Ammon's horn (tissue), 1 donor: ENCODE measurements at regions not wholly inside any gene's neighbourhood (a gene's known extent, or its start where the extent isn't known, plus 50 kb on each side); places are given as distances from the start of the nearest gene placed in this dataset.

Experiments
- DNase-seq: peaks from one replicate; pipeline ENCODE4 v3.0.0-alpha.2; 2016; ENCODE audit warnings: low spot score

DNA sequence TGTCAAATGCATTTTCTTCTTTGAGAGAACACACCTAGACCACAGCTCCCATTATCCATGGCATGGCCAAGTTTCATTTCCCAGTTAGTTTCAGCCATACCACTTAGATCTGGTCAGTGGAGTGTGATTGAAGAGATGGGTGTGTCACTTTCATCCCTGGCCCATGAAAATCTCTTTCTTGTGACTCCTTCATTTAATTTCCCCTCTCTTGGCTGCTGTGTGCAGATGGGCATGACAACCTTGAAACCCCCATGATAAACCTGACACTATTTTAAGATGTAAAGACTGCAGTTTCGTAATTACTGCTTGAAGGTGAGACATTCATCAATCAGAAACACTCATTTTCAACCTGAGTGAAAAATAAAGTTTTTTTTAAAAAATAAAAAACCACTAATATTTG is 284.9 kb downstream of the IL15 start:
- DNase-seq, result no peak

GRCh38 chr4:141922236-141922635 is 285.9 kb downstream of the IL15 start:
- DNase-seq, result no peak

- no peak for DNase-seq
Observed at GRCh38 chr4:141926406-141926805, 290.0 kb downstream of the IL15 start.

- no peak for DNase-seq
Observed at GRCh38 chr4:141932490-141932889, 296.1 kb downstream of the IL15 start.

DNA sequence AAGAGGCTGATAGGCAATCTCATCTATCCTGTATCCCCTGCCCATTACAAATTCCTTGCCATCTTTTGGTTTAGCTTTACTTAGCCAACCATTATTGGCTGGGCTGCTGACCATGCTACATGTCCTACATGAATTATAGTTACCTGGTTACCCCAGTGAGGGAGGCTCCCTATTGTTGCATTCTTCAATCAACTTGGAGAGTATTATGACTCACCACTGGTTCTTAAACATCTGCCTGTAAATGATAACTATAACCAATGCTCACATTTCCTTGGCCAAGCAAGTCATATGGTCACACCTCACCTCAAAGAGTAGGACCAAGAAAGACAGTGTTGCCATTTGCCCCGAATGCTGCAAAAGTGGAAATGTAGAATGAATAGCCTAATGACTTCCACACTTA is 297.6 kb downstream of the IL15 start:
- no peak for DNase-seq

DNA sequence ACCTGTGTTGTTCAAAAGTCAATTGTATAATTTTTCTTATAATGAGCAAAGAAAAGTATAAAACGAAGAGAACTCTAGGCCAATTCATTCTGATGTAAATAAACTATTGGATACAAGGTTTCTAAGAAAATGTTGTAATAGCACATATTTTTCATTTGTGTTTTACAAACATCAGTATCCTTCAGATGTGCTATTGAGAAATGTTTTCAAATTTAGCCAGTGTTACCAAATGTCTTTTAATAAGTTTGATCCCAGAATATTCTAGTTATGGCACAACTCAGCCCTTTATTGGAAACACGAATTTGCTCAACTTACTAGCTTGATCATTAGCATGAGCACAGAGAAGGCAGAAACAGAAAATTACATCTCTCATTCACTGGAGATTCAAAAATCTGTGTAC is 319.3 kb downstream of the IL15 start:
- no peak for DNase-seq

DNA sequence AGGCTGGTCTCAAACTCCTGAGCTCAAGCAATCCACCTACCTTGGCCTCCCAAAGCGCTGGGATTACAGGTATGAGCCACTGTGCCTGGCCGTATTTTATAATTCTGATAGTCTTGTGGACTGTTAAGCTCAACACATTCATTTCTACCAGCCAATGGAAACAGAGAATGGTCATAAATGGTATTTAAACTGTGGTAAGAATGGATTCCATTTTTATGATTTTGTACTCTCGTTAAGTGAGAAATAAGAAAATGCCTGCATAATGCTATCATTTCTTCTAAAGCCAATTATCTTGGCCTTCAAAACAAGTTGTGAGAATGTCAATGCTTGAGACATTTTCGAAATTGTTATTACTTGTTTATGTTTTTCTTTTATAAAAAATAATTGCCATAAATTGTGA is 321.0 kb downstream of the IL15 start:
- no peak for DNase-seq

GRCh38 chr4:141962486-141962885 is 326.1 kb downstream of the IL15 start:
- no peak for DNase-seq

DNA sequence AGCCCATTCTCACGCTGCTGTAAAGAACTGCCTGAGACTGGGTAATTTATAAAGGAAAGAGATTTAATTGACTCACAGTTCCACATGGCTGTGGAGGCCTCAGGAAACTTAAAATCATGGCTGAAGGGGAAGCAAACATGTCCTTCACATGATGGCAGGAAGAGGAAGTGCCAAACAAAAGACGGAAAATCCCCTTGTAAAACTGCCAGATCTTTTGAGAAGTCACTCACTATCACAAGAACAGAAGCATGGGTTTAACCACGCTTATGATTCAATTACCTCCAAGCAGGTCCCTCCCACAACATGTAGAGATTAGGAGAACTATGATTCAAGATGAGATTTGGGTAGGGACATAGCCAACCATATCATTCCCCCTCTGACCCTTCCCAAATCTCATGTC is 335.5 kb downstream of the IL15 start:
- DNase-seq, result no peak

GRCh38 chr4:141972950-141973349 is 336.6 kb downstream of the IL15 start:
- no peak for DNase-seq
